HG02642 (cell line): ENCODE measurements at regions not wholly inside any gene's neighbourhood (a gene's known extent, or its start where the extent isn't known, plus 50 kb on each side); places are given as distances from the start of the nearest gene placed in this dataset.

Experiments
- ATAC-seq: cut with Tn5 transposase; IDR thresholded peaks from one replicate; pipeline ENCODE4 v1.9.1; 2021; ENCODE audit warnings: mild to moderate bottlenecking; ENCODE audit not compliant: unreplicated experiment, poor library complexity

GRCh38 chr4:53659737-53660136 is 68.5 kb upstream of the LNX1 start:
- no peak for ATAC-seq

GRCh38 chr4:53659112-53659511 is 67.8 kb upstream of the LNX1 start:
- ATAC-seq = no peak

DNA sequence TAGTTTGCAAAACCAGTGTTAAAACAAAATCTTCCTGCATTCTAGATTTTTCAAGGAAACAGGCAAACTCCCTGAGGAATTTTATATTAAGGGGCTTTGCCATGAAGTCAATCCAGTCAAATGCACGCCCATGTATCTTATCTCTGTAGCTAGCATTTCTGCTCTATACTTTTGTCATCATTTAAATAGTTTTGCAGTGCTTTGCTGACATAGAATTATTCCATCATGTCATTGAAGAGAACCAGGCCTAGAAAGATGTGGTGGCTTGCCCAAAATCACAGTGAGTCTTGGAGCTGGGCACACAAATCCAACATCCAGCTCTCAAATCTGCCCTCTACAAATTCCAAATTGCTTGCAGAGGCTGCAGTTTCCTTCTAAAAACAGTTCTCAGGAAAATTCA is 66.7 kb upstream of the LNX1 start:
- ATAC-seq = no peak

DNA sequence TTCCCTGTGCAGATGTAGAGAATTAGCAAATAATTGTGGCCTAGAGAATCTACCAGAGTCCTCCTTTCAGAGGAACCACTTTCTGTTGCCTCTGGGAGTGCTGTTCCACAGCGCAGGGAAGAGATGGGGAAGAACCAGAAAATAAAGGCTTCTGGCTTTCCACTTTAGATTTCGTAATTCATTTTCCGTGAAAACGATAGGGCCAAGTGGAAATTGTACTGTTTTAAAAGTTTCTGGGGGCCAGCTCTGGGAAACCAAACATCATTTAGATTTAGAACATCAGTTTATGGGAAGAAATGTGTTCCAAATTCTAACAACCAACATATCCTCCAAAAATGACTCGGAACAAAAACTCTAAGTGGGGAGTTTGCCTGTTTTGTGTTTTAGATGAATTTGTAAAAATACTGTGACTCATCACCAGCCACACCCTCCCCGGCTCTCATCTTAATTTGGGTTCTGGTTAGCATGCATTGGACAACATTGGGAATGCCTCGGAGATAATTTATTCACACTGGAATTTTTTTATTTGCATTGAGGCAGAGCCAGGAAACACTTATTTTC is 65.2 kb upstream of the LNX1 start:
- no peak for ATAC-seq

DNA sequence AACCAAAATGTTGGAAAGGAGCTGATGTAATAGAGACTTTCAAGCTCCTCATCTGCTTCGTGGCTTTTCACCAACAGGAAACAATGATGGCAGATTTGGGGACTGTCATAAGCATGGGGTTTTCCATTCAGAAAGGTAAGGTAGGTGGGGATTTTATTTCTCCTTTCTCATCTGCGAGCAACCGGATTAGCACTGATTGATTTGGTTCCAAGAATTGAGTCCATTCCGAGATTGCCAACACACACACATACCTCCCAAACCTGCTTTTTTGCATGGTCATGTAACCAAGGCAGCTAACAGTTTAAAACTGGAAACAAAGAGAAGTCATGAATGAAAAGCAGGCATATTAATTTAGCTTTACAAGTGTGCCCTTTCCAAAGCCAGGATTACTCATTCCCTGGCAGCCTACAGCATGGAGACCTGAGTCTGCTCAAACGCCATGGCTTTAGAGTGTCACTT is 63.0 kb upstream of the LNX1 start:
- ATAC-seq = peak; percentile 38

DNA sequence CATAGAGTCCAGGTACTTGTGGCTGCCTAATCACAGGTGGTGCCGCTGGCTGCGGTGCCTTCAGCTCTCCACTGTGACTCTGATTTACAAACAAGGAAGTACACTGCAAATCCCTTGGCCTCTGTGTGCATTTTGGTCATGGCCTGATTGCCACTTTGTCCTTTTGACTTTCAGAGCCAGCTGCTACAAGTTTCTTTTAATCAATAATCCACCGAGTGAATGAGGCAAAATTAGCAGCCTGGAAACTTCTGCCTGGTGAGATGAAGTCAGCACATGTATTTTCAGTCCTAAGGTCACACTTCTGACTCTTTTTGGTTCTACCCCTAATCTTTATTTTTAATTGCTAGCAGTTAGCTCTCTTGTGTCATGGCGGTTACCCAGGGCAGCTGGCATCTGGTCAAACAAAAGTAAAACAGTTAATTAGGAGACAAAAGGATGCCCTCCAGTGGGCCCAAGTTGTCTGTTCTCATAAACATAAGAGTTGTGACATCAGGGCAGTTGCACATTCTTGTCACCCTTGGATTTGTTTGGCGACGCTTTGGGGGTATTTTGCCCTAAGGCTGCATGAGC is 62.3 kb upstream of the LNX1 start:
- peak; percentile 63 for ATAC-seq

- no peak for ATAC-seq
Observed at GRCh38 chr4:53651156-53651735, 60.0 kb upstream of the LNX1 start.

DNA sequence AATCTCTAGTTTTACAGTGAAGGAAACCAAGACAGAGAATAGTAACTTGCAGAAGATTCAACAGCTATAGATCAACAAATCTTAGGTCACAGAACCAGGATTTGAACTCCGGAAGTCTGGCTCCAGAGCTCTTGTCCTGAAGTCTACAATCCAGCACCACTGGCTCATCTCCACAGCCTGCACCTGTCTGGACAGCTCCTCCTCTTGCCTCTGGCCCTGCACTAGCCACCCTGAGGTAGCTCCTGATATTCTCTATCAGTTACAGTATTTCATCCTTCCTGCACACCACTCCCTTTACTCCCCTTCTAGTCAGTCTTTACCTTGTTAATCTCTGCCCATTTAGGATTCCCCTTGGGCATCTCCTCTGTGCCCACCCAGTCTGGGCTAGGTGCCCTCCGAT is 58.1 kb upstream of the LNX1 start:
- ATAC-seq = no peak

DNA sequence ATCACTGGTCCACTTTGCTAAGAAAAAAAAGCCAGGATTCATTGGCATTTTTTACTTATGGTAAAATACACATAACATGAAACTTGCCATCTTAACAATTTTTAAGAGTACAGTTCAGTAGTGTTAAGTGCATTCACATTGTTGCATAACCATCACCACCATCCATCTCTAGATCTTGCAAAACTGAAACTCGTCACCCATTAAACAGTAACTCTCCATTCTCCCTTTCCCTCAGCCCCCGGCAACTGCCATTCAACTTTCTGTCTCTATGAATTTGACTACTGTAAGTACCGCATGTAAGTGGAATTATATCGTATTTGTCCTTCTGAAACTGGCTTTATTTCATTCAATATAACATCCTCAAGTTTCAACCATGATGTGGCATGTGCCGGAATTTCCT is 56.3 kb upstream of the LNX1 start:
- peak; percentile 56 for ATAC-seq

GRCh38 chr4:53646795-53647194 is 55.5 kb upstream of the LNX1 start:
- ATAC-seq = no peak

GRCh38 chr4:53645108-53645507 is 53.8 kb upstream of the LNX1 start:
- no peak for ATAC-seq

DNA sequence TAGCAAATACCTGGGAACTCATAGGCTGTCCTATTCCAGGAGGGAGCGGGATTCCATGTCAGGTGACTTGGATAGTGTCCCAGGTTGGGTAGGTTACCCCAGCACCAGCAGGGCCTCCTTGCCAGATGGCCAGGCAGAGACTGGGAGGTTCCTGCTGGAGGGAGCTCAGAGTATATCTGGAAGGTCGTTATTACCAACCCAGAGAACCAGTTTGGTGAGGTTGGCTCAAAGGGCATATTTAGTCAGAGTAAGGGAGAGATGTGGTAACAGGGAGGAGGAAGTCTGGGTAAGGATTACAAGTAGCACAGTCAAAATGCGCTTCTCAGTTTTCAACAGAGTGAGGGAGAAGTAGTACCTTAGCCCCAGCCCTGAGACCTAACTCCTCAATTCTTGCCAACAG is 53.3 kb upstream of the LNX1 start:
- ATAC-seq = no peak
